T-helper 1 cell treated with Interleukin-12 subunit alpha and Interleukin-12 subunit beta and Interleukin-4 antibody, amounts not matched to agents 30 μg/mL and 1 μg/mL, for 36 hours (primary cell): ENCODE measurements at regions not wholly inside any gene's neighbourhood (a gene's known extent, or its start where the extent isn't known, plus 50 kb on each side); places are given as distances from the start of the nearest gene placed in this dataset.

Source experiments
- H3K27ac Mint-ChIP-seq: one replicate; pipeline ENCODE4 v1.8.0; 2021; ENCODE audit warnings: mild to moderate bottlenecking, mixed read lengths
- H3K27me3 Mint-ChIP-seq: one replicate; pipeline ENCODE4 v1.8.0; 2021; ENCODE audit warnings: low read depth, mixed read lengths
- H3K36me3 Mint-ChIP-seq: one replicate; pipeline ENCODE4 v1.8.0; 2021; ENCODE audit warnings: low read depth, mixed read lengths
- H3K4me1 Mint-ChIP-seq: one replicate; pipeline ENCODE4 v1.8.0; 2021; ENCODE audit warnings: low read depth, mixed read lengths
- H3K4me3 Mint-ChIP-seq: one replicate; pipeline ENCODE4 v1.8.0; 2021; ENCODE audit warnings: mild to moderate bottlenecking, moderate library complexity, mixed read lengths
- H3K9me3 Mint-ChIP-seq: one replicate; pipeline ENCODE4 v1.8.0; 2021; ENCODE audit warnings: mixed read lengths

GRCh38 chr10:91013985-91014384, 93.1 kb upstream of the ANKRD1 start:
- no peak overlapping the region for H3K4me3 Mint-ChIP-seq
- no peak overlapping the region for H3K27ac Mint-ChIP-seq
- peaks cover 48% of the 10 kb centered on the region for H3K27me3 Mint-ChIP-seq
- H3K4me1 Mint-ChIP-seq: no peaks in the 10 kb centered on the region
- no peaks in the 10 kb centered on the region for H3K36me3 Mint-ChIP-seq
- no peaks in the 10 kb centered on the region for H3K9me3 Mint-ChIP-seq

DNA sequence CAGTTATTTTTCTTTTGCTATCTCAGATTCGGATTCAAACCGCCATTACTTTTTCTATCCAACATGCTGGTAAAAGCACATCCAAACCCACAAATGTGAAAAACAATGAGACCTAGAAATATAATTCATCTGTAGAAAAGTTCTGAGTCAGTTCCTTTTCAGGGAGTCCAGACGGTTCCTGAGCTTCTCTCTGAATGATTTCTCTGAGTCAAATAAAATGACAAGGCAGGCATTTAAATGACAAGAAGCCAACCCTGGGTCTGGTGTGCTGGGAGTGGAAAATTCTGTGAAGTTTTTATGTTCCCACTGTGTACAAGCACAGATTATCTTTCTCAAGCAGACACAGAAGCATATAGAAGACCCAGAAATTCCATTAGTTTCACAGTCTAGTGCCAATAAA, 96.3 kb upstream of the ANKRD1 start:
- no peak overlapping the region for H3K27ac Mint-ChIP-seq
- H3K4me3 Mint-ChIP-seq: no peak overlapping the region
- no peaks in the 10 kb centered on the region for H3K4me1 Mint-ChIP-seq
- H3K27me3 Mint-ChIP-seq: peaks cover 41% of the 10 kb centered on the region
- no peaks in the 10 kb centered on the region for H3K36me3 Mint-ChIP-seq
- H3K9me3 Mint-ChIP-seq: no peaks in the 10 kb centered on the region

DNA sequence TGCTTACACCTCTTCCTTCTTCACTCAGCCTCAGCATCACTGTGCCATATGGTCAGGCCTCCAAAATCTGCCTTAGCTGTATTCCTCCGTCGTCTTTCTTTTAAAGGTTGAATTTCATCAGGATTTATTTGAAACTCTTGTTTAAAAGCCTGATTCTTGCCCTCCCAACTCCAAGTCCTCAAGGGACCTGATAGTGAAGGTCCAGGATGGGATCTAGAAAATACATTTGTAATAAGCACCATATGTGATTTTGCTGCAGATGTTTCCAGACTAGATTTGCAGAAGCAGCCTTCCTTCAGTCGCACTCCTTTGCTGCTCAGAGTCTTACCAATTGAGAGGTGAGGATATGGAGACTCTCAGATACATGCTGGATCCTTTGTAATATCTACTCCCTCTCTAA, 101.0 kb upstream of the ANKRD1 start:
- Mint-ChIP-seq H3K9me3 (no peaks in the 10 kb centered on the region), H3K4me3 (no peak overlapping the region), H3K4me1 (no peaks in the 10 kb centered on the region)

DNA sequence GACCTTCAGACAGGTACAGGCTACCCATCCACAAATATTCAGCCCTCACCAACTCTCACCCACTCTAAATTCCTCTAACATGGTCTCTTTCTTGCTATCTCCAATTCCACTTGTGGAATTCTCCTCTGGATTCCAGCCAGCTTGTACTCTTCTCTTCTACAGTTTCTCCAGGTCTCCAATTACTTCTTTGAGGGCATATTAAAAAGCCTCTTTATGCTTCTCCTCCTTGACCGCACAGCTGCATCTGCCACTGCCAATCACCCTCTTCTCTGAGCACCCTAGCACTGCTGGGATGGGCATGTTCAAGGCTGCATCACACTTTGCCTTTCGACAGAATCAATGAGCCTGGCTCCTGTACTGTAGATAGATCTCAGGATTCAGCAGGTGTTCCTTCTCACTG, 101.5 kb upstream of the ANKRD1 start:
- no peaks in the 10 kb centered on the region for H3K4me1 Mint-ChIP-seq
- H3K9me3 Mint-ChIP-seq: no peaks in the 10 kb centered on the region
- no peaks in the 10 kb centered on the region for H3K36me3 Mint-ChIP-seq
- peaks cover 40% of the 10 kb centered on the region for H3K27me3 Mint-ChIP-seq
- no peak overlapping the region for H3K27ac Mint-ChIP-seq
- H3K4me3 Mint-ChIP-seq: no peak overlapping the region

More for the DNA sequence above, 101.0 kb upstream of the ANKRD1 start:
- Mint-ChIP-seq H3K27me3 (peaks cover 40% of the 10 kb centered on the region), H3K36me3 (no peaks in the 10 kb centered on the region), H3K27ac (no peak overlapping the region)

DNA sequence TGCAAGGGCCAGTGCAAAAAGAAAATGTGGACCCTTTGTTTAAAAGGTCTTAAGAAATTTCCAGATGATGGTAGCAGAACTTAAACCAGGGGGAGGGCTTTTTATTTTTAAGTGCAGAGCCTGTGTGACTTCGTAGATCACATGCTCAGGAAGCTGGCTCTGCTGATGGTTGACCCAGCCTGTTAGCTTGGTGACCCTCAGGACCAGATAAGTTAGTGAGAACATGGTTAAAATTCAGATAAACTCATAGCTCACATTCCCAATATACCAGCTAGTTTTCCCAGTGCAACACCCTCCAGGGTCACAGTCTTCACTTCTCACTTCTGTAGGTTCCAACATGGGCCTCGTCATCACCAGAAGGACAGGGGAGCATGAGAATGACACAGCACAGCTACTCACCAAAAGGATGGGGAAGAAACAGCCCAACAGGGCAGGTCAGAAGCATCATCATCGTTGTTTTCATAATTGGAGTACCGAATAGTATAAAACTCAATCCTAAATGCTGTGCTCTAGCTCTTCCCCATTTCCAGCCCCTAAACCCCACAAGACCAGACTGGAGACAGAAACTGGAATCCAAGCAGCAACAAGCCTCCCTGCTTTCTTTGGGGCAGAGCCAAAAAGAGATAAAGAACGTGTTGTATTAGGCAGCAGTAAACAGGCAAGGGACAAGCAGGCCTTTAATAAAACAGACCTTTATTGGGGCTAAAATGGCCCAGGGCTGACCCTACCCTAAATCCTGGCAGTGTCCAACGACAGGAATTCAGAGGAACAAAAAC, 102.2 kb upstream of the ANKRD1 start:
- H3K36me3 Mint-ChIP-seq: no peaks in the 10 kb centered on the region
- H3K9me3 Mint-ChIP-seq: no peaks in the 10 kb centered on the region
- no peak overlapping the region for H3K27ac Mint-ChIP-seq
- H3K27me3 Mint-ChIP-seq: peaks cover 37% of the 10 kb centered on the region
- H3K4me1 Mint-ChIP-seq: no peaks in the 10 kb centered on the region
- H3K4me3 Mint-ChIP-seq: no peak overlapping the region

DNA sequence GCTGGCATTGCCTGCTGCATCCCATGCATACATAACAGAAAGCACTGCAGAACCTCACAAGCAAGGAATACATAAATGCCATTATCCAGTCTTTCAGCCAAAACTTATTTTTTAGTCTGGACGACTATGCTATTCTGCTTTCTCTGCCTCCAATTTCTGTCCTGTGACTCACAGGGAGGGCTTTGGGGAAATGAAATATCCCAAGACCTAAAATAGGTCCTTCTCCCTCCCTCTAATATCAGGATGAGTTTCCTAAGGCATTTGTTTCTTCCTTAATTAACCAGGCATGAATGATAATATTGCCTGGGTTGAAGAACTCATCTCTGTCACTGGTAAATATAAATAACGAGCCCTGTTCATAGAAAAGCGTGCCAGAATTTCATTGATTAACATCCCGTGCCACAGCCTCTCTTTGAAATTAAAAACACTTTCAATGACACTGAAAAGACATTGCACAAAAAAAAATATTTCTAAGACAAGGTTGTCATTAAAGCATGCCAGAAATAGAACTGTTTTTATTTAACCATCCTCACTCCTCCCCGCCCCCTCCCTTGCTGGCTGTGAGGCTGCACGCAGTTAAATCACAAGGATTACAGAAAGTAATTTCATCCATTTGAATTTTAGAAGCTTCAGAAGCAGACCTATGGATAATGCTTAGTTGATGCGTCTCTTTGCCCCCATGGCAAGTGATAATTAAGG, 103.0 kb upstream of the ANKRD1 start:
- Mint-ChIP-seq H3K4me1 (no peaks in the 10 kb centered on the region), H3K4me3 (no peak overlapping the region), H3K27ac (no peak overlapping the region), H3K36me3 (no peaks in the 10 kb centered on the region), H3K9me3 (no peaks in the 10 kb centered on the region), H3K27me3 (peaks cover 30% of the 10 kb centered on the region)

GRCh38 chr10:91024541-91024940, 103.7 kb upstream of the ANKRD1 start:
- no peaks in the 10 kb centered on the region for H3K9me3 Mint-ChIP-seq
- peaks cover 23% of the 10 kb centered on the region for H3K27me3 Mint-ChIP-seq
- no peaks in the 10 kb centered on the region for H3K36me3 Mint-ChIP-seq
- no peak overlapping the region for H3K4me3 Mint-ChIP-seq
- H3K27ac Mint-ChIP-seq: no peak overlapping the region
- no peaks in the 10 kb centered on the region for H3K4me1 Mint-ChIP-seq

- Mint-ChIP-seq H3K27ac (no peak overlapping the region), H3K9me3 (peaks cover 4% of the 10 kb centered on the region), H3K27me3 (peaks cover 16% of the 10 kb centered on the region), H3K36me3 (peaks cover 2% of the 10 kb centered on the region), H3K4me1 (peaks cover 13% of the 10 kb centered on the region), H3K4me3 (no peak overlapping the region)
Observed at GRCh38 chr10:91032611-91033206, 111.8 kb upstream of the ANKRD1 start.

DNA sequence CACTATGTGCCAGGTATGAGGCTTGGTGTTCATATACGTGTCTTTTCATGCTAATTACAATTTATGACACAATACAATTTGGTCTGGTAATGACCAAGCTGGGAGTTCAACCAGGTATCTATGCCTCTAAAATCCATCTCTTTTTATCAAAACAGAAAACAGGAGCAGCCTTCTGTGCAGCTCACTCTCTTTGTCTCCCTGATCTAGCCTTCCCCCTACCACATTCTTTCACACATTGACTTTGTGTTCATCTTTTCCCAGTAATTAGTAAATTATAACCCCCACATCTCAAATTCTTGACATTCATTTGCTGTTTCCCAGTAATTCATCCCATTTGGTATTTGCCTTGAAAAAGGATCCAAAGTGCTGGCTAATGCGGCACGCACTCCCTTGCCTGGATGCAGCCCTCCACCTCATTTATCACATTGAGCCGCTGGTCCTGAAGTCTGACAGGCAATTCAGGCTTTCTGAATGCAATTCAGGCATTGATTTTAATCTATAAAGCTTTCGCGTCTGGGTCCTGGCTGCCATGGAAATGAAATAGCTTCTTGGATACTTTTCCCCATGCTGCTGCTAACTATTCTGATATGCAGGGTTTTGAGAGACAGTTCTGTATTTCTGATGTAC, 112.5 kb upstream of the ANKRD1 start:
- Mint-ChIP-seq H3K4me3 (no peak overlapping the region), H3K27me3 (peaks cover 16% of the 10 kb centered on the region), H3K27ac (no peak overlapping the region), H3K4me1 (peaks cover 13% of the 10 kb centered on the region), H3K36me3 (peaks cover 2% of the 10 kb centered on the region), H3K9me3 (peaks cover 4% of the 10 kb centered on the region)

- peak overlapping the region; percentile 13 for H3K4me3 Mint-ChIP-seq
- H3K27me3 Mint-ChIP-seq: peaks cover 19% of the 10 kb centered on the region
- H3K36me3 Mint-ChIP-seq: peaks cover 2% of the 10 kb centered on the region
- H3K9me3 Mint-ChIP-seq: peaks cover 4% of the 10 kb centered on the region
- peak overlapping the region; percentile 80 for H3K27ac Mint-ChIP-seq
- peaks cover 13% of the 10 kb centered on the region for H3K4me1 Mint-ChIP-seq
Observed at GRCh38 chr10:91034042-91034441, 113.2 kb upstream of the ANKRD1 start.

GRCh38 chr10:91034494-91035159, 113.7 kb upstream of the ANKRD1 start:
- peaks cover 13% of the 10 kb centered on the region for H3K4me1 Mint-ChIP-seq
- H3K4me3 Mint-ChIP-seq: peak overlapping the region; percentile 13
- H3K27me3 Mint-ChIP-seq: peaks cover 23% of the 10 kb centered on the region

GRCh38 chr10:91035650-91036292, 114.9 kb upstream of the ANKRD1 start:
- Mint-ChIP-seq H3K4me1 (peaks cover 13% of the 10 kb centered on the region), H3K27me3 (peaks cover 32% of the 10 kb centered on the region), H3K9me3 (peaks cover 4% of the 10 kb centered on the region), H3K4me3 (no peak overlapping the region), H3K36me3 (peaks cover 2% of the 10 kb centered on the region), H3K27ac (no peak overlapping the region)

More at GRCh38 chr10:91034494-91035159, 113.7 kb upstream of the ANKRD1 start:
- peaks cover 4% of the 10 kb centered on the region for H3K9me3 Mint-ChIP-seq
- peaks cover 2% of the 10 kb centered on the region for H3K36me3 Mint-ChIP-seq
- H3K27ac Mint-ChIP-seq: peak overlapping the region; percentile 80

DNA sequence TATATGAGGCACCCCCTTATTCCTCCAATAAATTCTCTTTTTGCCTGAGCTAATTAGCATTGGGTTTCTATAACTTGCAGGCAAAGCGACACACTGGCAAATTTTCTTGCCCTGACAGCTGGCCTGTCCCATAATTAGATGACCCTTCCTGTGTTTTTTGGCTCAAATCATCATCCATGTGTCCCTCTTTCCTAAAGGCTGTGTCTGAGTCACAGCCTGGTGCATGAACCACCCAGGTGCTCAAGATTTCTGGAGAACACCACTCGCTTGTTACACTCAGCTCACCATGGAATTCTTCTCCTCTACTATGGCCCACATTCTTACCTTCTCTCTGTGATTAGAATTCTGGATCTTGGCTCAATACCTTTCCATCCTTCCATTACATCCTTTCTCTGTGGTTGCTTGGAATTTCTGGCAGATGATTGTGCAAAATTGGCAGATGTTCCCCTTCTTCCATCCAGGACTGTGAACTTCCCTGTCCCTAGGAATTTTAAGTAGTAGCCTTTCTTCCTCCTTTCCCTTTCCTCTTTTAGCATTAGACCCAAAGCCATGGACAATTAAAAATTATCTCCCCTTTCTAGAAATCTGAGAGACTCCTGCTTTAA, 116.0 kb upstream of the ANKRD1 start:
- no peak overlapping the region for H3K27ac Mint-ChIP-seq
- H3K36me3 Mint-ChIP-seq: peaks cover 2% of the 10 kb centered on the region
- H3K9me3 Mint-ChIP-seq: peaks cover 4% of the 10 kb centered on the region
- no peak overlapping the region for H3K4me3 Mint-ChIP-seq
- peaks cover 13% of the 10 kb centered on the region for H3K4me1 Mint-ChIP-seq
- H3K27me3 Mint-ChIP-seq: peaks cover 37% of the 10 kb centered on the region
